GM23338 (cell line): ENCODE measurements at regions not wholly inside any gene's neighbourhood (a gene's known extent, or its start where the extent isn't known, plus 50 kb on each side); places are given as distances from the start of the nearest gene placed in this dataset.

ENCODE experiments used
- ATAC-seq: fragments of 200-7000 bp; cut with Tn5 transposase; 3 replicates; pipeline ENCODE4 v1.9.1; 2020
- DNase-seq: peaks from one replicate; pipeline ENCODE4 v3.0.0-alpha.2; 2015; ENCODE audit warnings: low spot score
- H2AFZ ChIP-seq: fragments of 200-600 bp; sonication (generic); 2 replicates; pipeline ENCODE4 v1.8.0; 2016; ENCODE audit warnings: antibody characterized with exemption, mild to moderate bottlenecking, moderate library complexity
- H3F3A ChIP-seq: fragments of 200-600 bp; sonication (generic); replicated peaks from 2 replicates; pipeline ENCODE4 v1.8.0; 2017; ENCODE audit warnings: antibody characterized with exemption, mixed run types, low read depth
- H3K27ac ChIP-seq: fragments of 200-600 bp; sonication (generic); 2 replicates; pipeline ENCODE4 v1.6.1; 2016; ENCODE audit warnings: low read depth
- H3K27me3 ChIP-seq: fragments of 200-600 bp; sonication (generic); 2 replicates; pipeline ENCODE4 v1.8.0; 2016; ENCODE audit warnings: mild to moderate bottlenecking, mixed run types, moderate library complexity; ENCODE audit not compliant: insufficient read depth
- H3K36me3 ChIP-seq: fragments of 200-600 bp; sonication (generic); 2 replicates; pipeline ENCODE4 v1.8.0; 2016; ENCODE audit warnings: mild to moderate bottlenecking; ENCODE audit not compliant: insufficient read depth
- H3K4me1 ChIP-seq: fragments of 200-600 bp; sonication (generic); 2 replicates; pipeline ENCODE4 v1.8.0; 2016; ENCODE audit warnings: mild to moderate bottlenecking, moderate library complexity; ENCODE audit not compliant: insufficient read depth
- H3K4me2 ChIP-seq: fragments of 200-600 bp; sonication (generic); 2 replicates; pipeline ENCODE4 v1.7.1; 2017; ENCODE audit warnings: mixed run types
- H3K4me3 ChIP-seq: fragments of 200-600 bp; sonication (generic); 2 replicates; pipeline ENCODE4 v1.6.1; 2016; ENCODE audit warnings: mixed run types
- H3K79me2 ChIP-seq: fragments of 200-600 bp; sonication (generic); replicated peaks from 2 replicates; pipeline ENCODE4 v1.8.0; 2017; ENCODE audit warnings: mild to moderate bottlenecking; ENCODE audit not compliant: insufficient read depth
- H3K9me2 ChIP-seq: fragments of 200-600 bp; sonication (generic); 2 replicates; pipeline ENCODE4 v1.8.0; 2017; ENCODE audit not compliant: insufficient read depth
- H4K20me1 ChIP-seq: fragments of 200-600 bp; sonication (generic); replicated peaks from 2 replicates; pipeline ENCODE4 v1.8.0; 2017; ENCODE audit warnings: mild to moderate bottlenecking; ENCODE audit not compliant: insufficient read depth
- H3K27ac Mint-ChIP-seq: 2 replicates; pipeline ENCODE4 v1.8.0; 2020; ENCODE audit warnings: inconsistent platforms, mild to moderate bottlenecking, moderate library complexity, mixed read lengths
- H3K27me3 Mint-ChIP-seq: 3 replicates; pipeline ENCODE4 v1.8.0; 2022; ENCODE audit warnings: low read depth, mild to moderate bottlenecking, moderate library complexity, mixed read lengths, inconsistent platforms; ENCODE audit not compliant: insufficient read depth, poor library complexity
- H3K36me3 Mint-ChIP-seq: 3 replicates; pipeline ENCODE4 v1.8.0; 2021; ENCODE audit warnings: low read depth, mild to moderate bottlenecking, inconsistent platforms, moderate library complexity, mixed read lengths
- H3K4me1 Mint-ChIP-seq: 3 replicates; pipeline ENCODE4 v1.8.0; 2020; ENCODE audit warnings: mild to moderate bottlenecking, inconsistent platforms, mixed read lengths
- H3K4me3 Mint-ChIP-seq: 3 replicates; pipeline ENCODE4 v1.8.0; 2021; ENCODE audit warnings: moderate library complexity, mild to moderate bottlenecking, inconsistent platforms, mixed read lengths
- H3K9me3 Mint-ChIP-seq: 3 replicates; pipeline ENCODE4 v1.8.0; 2020; ENCODE audit warnings: moderate library complexity, mild to moderate bottlenecking, inconsistent platforms, mixed read lengths
- CTCF ChIP-seq, 2 experiments: fragments of 200-600 bp in 1 of 2; sonication (generic) in 1 of 2; conservative IDR thresholded peaks; 2 replicates each; pipeline versions ENCODE4 v1.5.1 to v1.6.1; 2016 to 2017; ENCODE audit warnings: antibody characterized with exemption in 2 of 2, low read depth in 2 of 2, mild to moderate bottlenecking in 2 of 2, moderate library complexity in 1 of 2
- EZH2 ChIP-seq: fragments of 200-600 bp; sonication (generic); IDR thresholded peaks from one replicate; pipeline ENCODE4 v1.8.0; 2017; ENCODE audit warnings: antibody characterized with exemption, mild to moderate bottlenecking, low read depth; ENCODE audit not compliant: unreplicated experiment
- NANOG ChIP-seq: IDR thresholded peaks from 2 replicates; pipeline ENCODE4 v1.6.1; 2016; ENCODE audit warnings: antibody characterized with exemption, borderline replicate concordance
- POLR2AphosphoS5 ChIP-seq: IDR thresholded peaks from 2 replicates; pipeline ENCODE4 v1.6.1; 2016; ENCODE audit warnings: antibody characterized with exemption, low read depth
- REST ChIP-seq: IDR thresholded peaks from one replicate; pipeline ENCODE4 v1.6.1; 2018; ENCODE audit warnings: antibody characterized with exemption; ENCODE audit not compliant: unreplicated experiment
- ZNF114 ChIP-seq: fragments of 250-450 bp; sonication (Bioruptor Pico); IDR thresholded peaks from 2 replicates; pipeline ENCODE4 v1.5.0; 2020; ENCODE audit warnings: mild to moderate bottlenecking, moderate library complexity

GRCh38 chr6:163663575-163663974 is 249.1 kb downstream of the QKI start:
- H3K36me3 Mint-ChIP-seq, result no peaks in the 10 kb centered on the region
- no peaks in the 10 kb centered on the region for H3K9me3 Mint-ChIP-seq
- Histone ChIP-seq H3K27ac (no peak overlapping the region), H3K4me3 (no peak overlapping the region), H3K36me3 (no peaks in the 10 kb centered on the region), H3K27me3 (no peaks in the 10 kb centered on the region), H3K4me1 (no peaks in the 10 kb centered on the region), H3K4me2 (no peak overlapping the region), H4K20me1 (no peaks in the 10 kb centered on the region), H3F3A (no peaks in the 10 kb centered on the region), H2AFZ (no peak overlapping the region), H3K9me2 (0 out of 2 replicates have a peak, but pooled peaks cover 4% of the 10 kb centered on the region), H3K79me2 (no peaks in the 10 kb centered on the region)
- H3K27me3 Mint-ChIP-seq, result no peaks in the 10 kb centered on the region
- DNase-seq (no peak), ATAC-seq (no peak)
- TF ChIP-seq POLR2AphosphoS5 (no peak), REST (no peak)
- H3K27ac Mint-ChIP-seq, result no peak overlapping the region
- no peak overlapping the region for H3K4me3 Mint-ChIP-seq
- peaks cover 12% of the 10 kb centered on the region; the same call in 2 of the 3 replicates for H3K4me1 Mint-ChIP-seq

- DNase-seq, result no peak
- H3K4me1 ChIP-seq, result no peaks in the 10 kb centered on the region
- H3K4me2 ChIP-seq, result no peak overlapping the region
- H3F3A ChIP-seq, result no peaks in the 10 kb centered on the region
- H3K36me3 ChIP-seq, result no peaks in the 10 kb centered on the region
- H3K4me3 ChIP-seq, result no peak overlapping the region
- Mint-ChIP-seq H3K4me3 (no peak overlapping the region), H3K27ac (no peak overlapping the region), H3K27me3 (no peaks in the 10 kb centered on the region), H3K36me3 (no peaks in the 10 kb centered on the region), H3K9me3 (no peaks in the 10 kb centered on the region), H3K4me1 (peaks cover 10% of the 10 kb centered on the region; the same call in 2 of the 3 replicates)
- H3K9me2 ChIP-seq, result 0 out of 2 replicates have a peak, but pooled peaks cover 4% of the 10 kb centered on the region
- no peak for ATAC-seq
- H4K20me1 ChIP-seq, result no peaks in the 10 kb centered on the region
- no peaks in the 10 kb centered on the region for H3K79me2 ChIP-seq
- H3K27ac ChIP-seq, result no peak overlapping the region
- H3K27me3 ChIP-seq, result no peaks in the 10 kb centered on the region
- H2AFZ ChIP-seq, result no peak overlapping the region
- no peak for TF ChIP-seq ZNF114 (CRISPR knock-in tag)
- TF ChIP-seq EZH2, result no peak
- TF ChIP-seq REST, result no peak
- no peak for TF ChIP-seq CTCF (conservative IDR thresholded peaks at IDR 0.05; ENCODE audit: low read depth in 2 of 2)
- TF ChIP-seq NANOG, result no peak
Measured at GRCh38 chr6:163662604-163663225, 248.2 kb downstream of the QKI start.
